Left lung (tissue), 4 donors: ENCODE measurements at regions not wholly inside any gene's neighbourhood (a gene's known extent, or its start where the extent isn't known, plus 50 kb on each side); places are given as distances from the start of the nearest gene placed in this dataset.

Source experiments
- ATAC-seq: fragments of 200-7000 bp; cut with Tn5 transposase; one replicate; pipeline ENCODE4 v1.9.1; 2020; ENCODE audit warnings: moderate library complexity
- DNase-seq, 4 donors: peaks; one replicate each; pipeline ENCODE4 v3.0.0-alpha.2; 2013 to 2020
- H3K27ac ChIP-seq, 2 donors: fragments of 200-600 bp; sonication (generic) in 1 of 2; one replicate each; pipeline versions ENCODE4 v1.5.0 to v1.8.0; 2020 to 2021
- H3K27me3 ChIP-seq, 2 donors: fragments of 200-600 bp; sonication (generic) in 1 of 2; one replicate each; pipeline versions ENCODE4 v1.5.0 to v1.8.0; 2020 to 2021
- H3K36me3 ChIP-seq, 2 donors: fragments of 200-600 bp; sonication (generic) in 1 of 2; one replicate each; pipeline versions ENCODE4 v1.5.0 to v1.8.0; 2020 to 2021
- H3K4me1 ChIP-seq, 2 donors: fragments of 200-600 bp; one replicate each; pipeline ENCODE4 v1.8.0; 2021
- H3K4me3 ChIP-seq, 2 donors: fragments of 200-600 bp; sonication (generic) in 1 of 2; one replicate each; pipeline versions ENCODE4 v1.5.0 to v1.8.0; 2020 to 2021; ENCODE audit warnings: mild to moderate bottlenecking in 1 of 2
- H3K9me3 ChIP-seq, 2 donors: fragments of 200-600 bp; sonication (generic) in 1 of 2; one replicate each; pipeline versions ENCODE4 v1.5.0 to v1.8.0; 2020 to 2021
- CTCF ChIP-seq, 2 donors: fragments of 200-600 bp; sonication (generic) in 1 of 2; IDR thresholded peaks; one replicate each; pipeline versions ENCODE4 v1.5.0 to v1.8.0; 2021; ENCODE audit warnings: antibody characterized with exemption in 2 of 2
- intact Hi-C, 2 donors: fragments of 100-400 bp; cut with DNase I; formaldehyde crosslinking; loops; one replicate each; pipeline versions ENCODE4 v1.11.2 to v1.14.2; 2022
- donor health status: DM: no; HTN: yes; CAD: no.
- donor health status: DM: no; HTN: no; CAD: no.

- ATAC-seq = no peak
- intact Hi-C loops = no loop called here
- peaks cover 0 to 2% of the 10 kb centered on the region in 2 donors for H3K9me3 ChIP-seq
- H3K27ac ChIP-seq = no peak overlapping the region
- no peak overlapping the region for H3K4me3 ChIP-seq
- H3K27me3 ChIP-seq = peaks cover 0 to 5% of the 10 kb centered on the region in 2 donors
- H3K36me3 ChIP-seq = no peaks in the 10 kb centered on the region
- H3K4me1 ChIP-seq = no peaks in the 10 kb centered on the region
- no peak for TF ChIP-seq CTCF (IDR thresholded peaks at IDR 0.05)
- no peak for DNase-seq
Observed at GRCh38 chr12:115898670-115899069, 378.8 kb downstream of the MED13L start.

- Histone ChIP-seq H3K9me3 (peaks cover 0 to 2% of the 10 kb centered on the region in 2 donors), H3K4me3 (no peak overlapping the region), H3K36me3 (no peaks in the 10 kb centered on the region), H3K27ac (no peak overlapping the region), H3K27me3 (peaks cover 0 to 5% of the 10 kb centered on the region in 2 donors), H3K4me1 (no peaks in the 10 kb centered on the region)
- DNase-seq = no peak
- TF ChIP-seq CTCF (IDR thresholded peaks at IDR 0.05) = no peak
- ATAC-seq = peak; percentile 15
- intact Hi-C loops = no loop called here
Observed at GRCh38 chr12:115897729-115898128, 379.8 kb downstream of the MED13L start.

GRCh38 chr12:115895247-115895646, 382.2 kb downstream of the MED13L start:
- no peaks in the 10 kb centered on the region for H3K36me3 ChIP-seq
- TF ChIP-seq CTCF (IDR thresholded peaks at IDR 0.05) = peak in 1 of 2 donors; percentile 18

GRCh38 chr12:115891556-115892164, 385.8 kb downstream of the MED13L start:
- intact Hi-C loops = no loop called here
- Histone ChIP-seq H3K27me3 (no peaks in the 10 kb centered on the region), H3K36me3 (no peaks in the 10 kb centered on the region), H3K4me3 (no peak overlapping the region), H3K27ac (no peak overlapping the region), H3K4me1 (no peaks in the 10 kb centered on the region), H3K9me3 (peaks cover 0 to 2% of the 10 kb centered on the region in 2 donors)
- no peak for ATAC-seq
- DNase-seq = peak in 1 of 4 donors; percentile 53
- no peak for TF ChIP-seq CTCF (IDR thresholded peaks at IDR 0.05)

More at GRCh38 chr12:115895247-115895646, 382.2 kb downstream of the MED13L start:
- no peak for ATAC-seq
- DNase-seq = no peak
- peaks cover 0 to 2% of the 10 kb centered on the region in 2 donors for H3K9me3 ChIP-seq
- intact Hi-C loops = no loop called here
- H3K4me3 ChIP-seq = no peak overlapping the region
- H3K4me1 ChIP-seq = no peaks in the 10 kb centered on the region
- H3K27me3 ChIP-seq = peaks cover 0 to 5% of the 10 kb centered on the region in 2 donors
- H3K27ac ChIP-seq = no peak overlapping the region

DNA sequence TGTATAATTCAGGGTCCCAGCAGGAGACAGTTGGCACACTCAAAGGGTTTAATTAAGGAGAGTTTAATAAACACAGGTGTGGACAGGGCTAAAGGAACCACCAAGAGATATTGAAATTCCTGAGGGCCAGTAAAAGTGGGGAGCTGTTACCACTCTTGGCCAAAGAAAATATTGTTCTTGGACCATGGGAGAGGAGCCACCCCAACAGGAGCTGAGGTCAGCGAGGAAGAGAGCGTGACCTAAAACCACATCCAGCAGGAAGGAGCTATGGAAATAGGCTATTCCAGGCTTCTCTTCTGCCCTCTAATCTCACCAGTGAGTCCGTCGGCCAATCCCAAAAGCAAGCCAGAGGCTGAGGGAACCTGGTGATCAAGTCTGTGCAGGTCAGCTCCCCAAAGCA, 390.8 kb downstream of the MED13L start:
- Histone ChIP-seq H3K9me3 (no peaks in the 10 kb centered on the region), H3K4me3 (no peak overlapping the region), H3K27me3 (peaks cover 0 to 16% of the 10 kb centered on the region in 2 donors), H3K27ac (no peak overlapping the region), H3K4me1 (no peaks in the 10 kb centered on the region), H3K36me3 (no peaks in the 10 kb centered on the region)
- ATAC-seq (no peak), DNase-seq (no peak)
- intact Hi-C loops = no loop called here
- TF ChIP-seq CTCF (IDR thresholded peaks at IDR 0.05) = no peak
